ENCODE measurements at regions not wholly inside any gene's neighbourhood (a gene's known extent, or its start where the extent isn't known, plus 50 kb on each side); places are given as distances from the start of the nearest gene placed in this dataset.

DNA sequence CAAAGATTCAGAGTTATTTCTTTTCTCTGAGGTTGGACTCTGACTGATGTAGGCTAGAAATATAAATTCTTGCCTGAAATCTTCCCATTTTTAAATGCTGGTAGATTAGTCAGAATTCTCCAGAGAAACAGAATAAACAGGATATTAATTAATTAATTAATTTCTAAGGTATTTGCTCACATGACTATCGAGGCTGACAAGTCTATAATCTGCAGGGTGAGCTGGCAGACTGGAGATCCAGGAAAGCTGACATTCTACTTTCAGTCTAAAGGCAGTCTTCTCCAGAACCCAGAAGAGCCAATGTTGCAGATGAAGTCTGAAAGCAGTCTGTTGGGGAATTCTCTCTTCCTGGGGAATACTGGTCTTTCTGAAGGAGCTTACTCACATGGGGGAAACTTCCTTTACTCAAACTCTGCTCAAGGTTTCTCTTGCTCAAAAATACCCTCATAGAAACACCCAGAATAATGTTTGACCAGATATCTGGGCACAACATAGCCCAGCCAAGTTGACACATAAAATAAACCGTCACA lies 189.7 kb downstream of the KIF20B start:
- ATAC-seq (replicated peaks in 1 of 4): no peak
- no peak overlapping the region for H3K27ac Mint-ChIP-seq
- H3K27ac ChIP-seq (ENCODE audit: low read length): no peak overlapping the region
- no peak overlapping the region for H3K4me3 ChIP-seq (ENCODE audit: control insufficient read depth in 1 of 2, extremely low read depth in 1 of 2, low read length in 1 of 2)
- peaks cover 9 to 12% of the 10 kb centered on the region in 2 donors for H3K27me3 Mint-ChIP-seq
- no peaks in the 10 kb centered on the region for H3K36me3 Mint-ChIP-seq
- ChIA-PET CTCF (no interaction called here), POLR2A (no interaction called here)
- H3K9me3 ChIP-seq: no peaks in the 10 kb centered on the region
- H3K9me3 Mint-ChIP-seq: no peaks in the 10 kb centered on the region
- H3K4me1 ChIP-seq (ENCODE audit: control insufficient read depth in 1 of 2, extremely low read depth in 1 of 2, insufficient read depth in 2 of 2, low read length in 2 of 2): no peaks in the 10 kb centered on the region
- peaks cover 0 to 2% of the 10 kb centered on the region in 2 experiments for H3K27me3 ChIP-seq (replicated peaks in 1 of 2; ENCODE audit: control insufficient read depth in 2 of 2, extremely low read depth in 1 of 2, insufficient read depth in 2 of 2, low read length in 1 of 2)
- WGBS (ENCODE audit: insufficient coverage): 50% methylated on average over 1 of the region's 2 CpGs
- no peak for DNase-seq
- H3K4me1 Mint-ChIP-seq: peaks cover 0 to 7% (median 0%) of the 10 kb centered on the region in 3 donors
- no peaks in the 10 kb centered on the region for H3K36me3 ChIP-seq (ENCODE audit: control insufficient read depth in 2 of 2, extremely low read depth in 1 of 2, insufficient read depth in 1 of 2, low read length in 1 of 2)
- H3K4me3 Mint-ChIP-seq: no peak overlapping the region

DNA sequence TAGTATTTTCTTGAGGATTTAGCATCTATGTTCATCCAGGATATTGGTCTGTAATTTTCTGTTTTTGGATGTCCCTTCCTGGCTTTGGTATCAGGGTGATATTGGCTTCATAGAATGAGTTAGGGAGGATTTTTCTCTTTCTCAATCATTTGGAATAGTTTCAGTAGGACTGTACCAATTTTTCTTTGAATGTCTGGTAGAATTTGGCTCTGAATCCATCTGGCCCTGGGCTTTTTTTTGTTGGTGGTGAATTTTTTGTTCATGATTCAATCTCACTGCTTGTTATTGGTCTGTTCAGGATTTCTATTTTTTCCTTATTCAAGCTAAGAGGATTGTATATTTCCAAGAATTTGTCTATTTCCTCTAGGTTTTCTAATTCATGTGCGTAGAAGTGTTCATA lies 192.7 kb downstream of the KIF20B start:
- peaks cover 7 to 12% of the 10 kb centered on the region in 2 donors for H3K27me3 Mint-ChIP-seq
- H3K4me3 Mint-ChIP-seq: no peak overlapping the region
- no peak overlapping the region for H3K27ac Mint-ChIP-seq
- peaks cover 0 to 6% (median 0%) of the 10 kb centered on the region in 3 donors for H3K9me3 Mint-ChIP-seq
- H3K4me3 ChIP-seq (ENCODE audit: control insufficient read depth in 1 of 2, extremely low read depth in 1 of 2, low read length in 1 of 2): no peak overlapping the region
- H3K36me3 ChIP-seq (ENCODE audit: control insufficient read depth in 2 of 2, extremely low read depth in 1 of 2, insufficient read depth in 1 of 2, low read length in 1 of 2): no peaks in the 10 kb centered on the region
- H3K27ac ChIP-seq (ENCODE audit: low read length): no peak overlapping the region
- H3K36me3 Mint-ChIP-seq: no peaks in the 10 kb centered on the region
- H3K4me1 ChIP-seq (ENCODE audit: control insufficient read depth in 1 of 2, extremely low read depth in 1 of 2, insufficient read depth in 2 of 2, low read length in 2 of 2): no peaks in the 10 kb centered on the region
- ATAC-seq (replicated peaks in 1 of 4): no peak
- WGBS (ENCODE audit: insufficient coverage): no CpG with 5 or more reads among the region's 1 CpG
- no peaks in the 10 kb centered on the region for H3K9me3 ChIP-seq
- peaks cover 0 to 4% (median 0%) of the 10 kb centered on the region in 3 donors for H3K4me1 Mint-ChIP-seq
- CTCF ChIA-PET: no interaction called here
- POLR2A ChIA-PET: no interaction called here
- no peak for DNase-seq
- peaks cover 0 to 9% of the 10 kb centered on the region in 2 experiments for H3K27me3 ChIP-seq (replicated peaks in 1 of 2; ENCODE audit: control insufficient read depth in 2 of 2, extremely low read depth in 1 of 2, insufficient read depth in 2 of 2, low read length in 1 of 2)

DNA sequence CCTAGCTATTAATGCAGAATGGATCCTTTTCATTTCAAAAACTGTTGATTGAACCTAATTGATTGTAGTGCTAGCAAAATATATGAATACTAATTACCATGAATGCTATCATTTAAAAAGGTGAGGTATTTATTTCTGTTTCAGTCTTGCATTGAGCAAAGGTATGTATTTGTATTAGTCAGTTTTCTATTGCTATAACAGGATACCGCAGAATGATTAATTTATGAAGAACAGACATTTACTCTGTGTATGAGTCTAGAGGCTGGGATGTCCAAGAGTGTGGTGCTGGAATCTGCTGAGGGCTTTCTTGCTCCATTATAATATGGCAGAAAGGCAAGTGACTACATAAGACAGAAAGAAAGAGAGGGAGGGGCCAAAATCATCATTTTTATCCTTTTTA lies 199.2 kb downstream of the KIF20B start:
- Histone ChIP-seq H3K4me3 (ENCODE audit: control insufficient read depth in 1 of 2, extremely low read depth in 1 of 2, low read length in 1 of 2) (no peak overlapping the region), H3K27ac (ENCODE audit: low read length) (no peak overlapping the region), H3K4me1 (ENCODE audit: control insufficient read depth in 1 of 2, extremely low read depth in 1 of 2, insufficient read depth in 2 of 2, low read length in 2 of 2) (no peaks in the 10 kb centered on the region), H3K27me3 (replicated peaks in 1 of 2; ENCODE audit: control insufficient read depth in 2 of 2, extremely low read depth in 1 of 2, insufficient read depth in 2 of 2, low read length in 1 of 2) (peaks cover 0 to 9% of the 10 kb centered on the region in 2 experiments), H3K36me3 (ENCODE audit: control insufficient read depth in 2 of 2, extremely low read depth in 1 of 2, insufficient read depth in 1 of 2, low read length in 1 of 2) (no peaks in the 10 kb centered on the region), H3K9me3 (no peaks in the 10 kb centered on the region)
- Mint-ChIP-seq H3K27ac (no peak overlapping the region), H3K36me3 (no peaks in the 10 kb centered on the region), H3K4me1 (no peaks in the 10 kb centered on the region), H3K9me3 (peaks cover 0 to 6% (median 0%) of the 10 kb centered on the region in 3 donors), H3K4me3 (no peak overlapping the region), H3K27me3 (peaks cover 9 to 10% of the 10 kb centered on the region in 2 donors)
- WGBS (ENCODE audit: insufficient coverage): no CpG with 5 or more reads among the region's 1 CpG
- CTCF ChIA-PET: interaction anchor here in 1 of 2 donors (0.6 kb wide), 1 partner anchor 37 kb away, joined by 3 read pairs; no protein-coding TSS in a partner anchor
- POLR2A ChIA-PET: no interaction called here
- ATAC-seq (replicated peaks in 1 of 4) (no peak), DNase-seq (no peak)

DNA sequence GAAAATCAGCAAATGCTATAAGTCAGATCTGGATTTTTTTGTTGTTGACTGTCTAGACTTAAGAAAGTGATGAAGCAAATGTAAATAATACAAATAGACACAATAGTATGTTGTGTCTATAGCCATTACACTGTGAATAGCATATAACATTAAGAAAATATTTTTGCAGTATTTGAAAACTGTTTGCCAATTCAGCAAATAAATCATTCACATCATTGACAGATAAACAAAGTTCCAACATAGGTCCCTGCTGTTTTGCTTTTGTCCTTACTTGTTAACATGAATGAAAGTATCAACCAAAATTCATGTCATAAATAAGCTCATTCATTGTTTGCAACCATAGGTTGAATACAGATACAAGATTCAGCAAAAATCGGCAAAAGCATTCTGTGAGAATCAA lies 200.5 kb downstream of the KIF20B start:
- WGBS (ENCODE audit: insufficient coverage): no CpG with 5 or more reads among the region's 1 CpG
- Mint-ChIP-seq H3K4me1 (no peaks in the 10 kb centered on the region), H3K27ac (no peak overlapping the region), H3K27me3 (peaks cover 9 to 10% of the 10 kb centered on the region in 2 donors), H3K9me3 (peaks cover 0 to under 1% (median 0%) of the 10 kb centered on the region in 3 donors), H3K4me3 (no peak overlapping the region), H3K36me3 (no peaks in the 10 kb centered on the region)
- peaks cover 0 to 9% of the 10 kb centered on the region in 2 experiments for H3K27me3 ChIP-seq (replicated peaks in 1 of 2; ENCODE audit: control insufficient read depth in 2 of 2, extremely low read depth in 1 of 2, insufficient read depth in 2 of 2, low read length in 1 of 2)
- POLR2A ChIA-PET: no interaction called here
- DNase-seq (no peak), ATAC-seq (replicated peaks in 1 of 4) (no peak)
- no peaks in the 10 kb centered on the region for H3K9me3 ChIP-seq
- CTCF ChIA-PET: no interaction called here
- no peak overlapping the region for H3K4me3 ChIP-seq (ENCODE audit: control insufficient read depth in 1 of 2, extremely low read depth in 1 of 2, low read length in 1 of 2)
- H3K36me3 ChIP-seq (ENCODE audit: control insufficient read depth in 2 of 2, extremely low read depth in 1 of 2, insufficient read depth in 1 of 2, low read length in 1 of 2): no peaks in the 10 kb centered on the region
- no peaks in the 10 kb centered on the region for H3K4me1 ChIP-seq (ENCODE audit: control insufficient read depth in 1 of 2, extremely low read depth in 1 of 2, insufficient read depth in 2 of 2, low read length in 2 of 2)
- H3K27ac ChIP-seq (ENCODE audit: low read length): no peak overlapping the region

DNA sequence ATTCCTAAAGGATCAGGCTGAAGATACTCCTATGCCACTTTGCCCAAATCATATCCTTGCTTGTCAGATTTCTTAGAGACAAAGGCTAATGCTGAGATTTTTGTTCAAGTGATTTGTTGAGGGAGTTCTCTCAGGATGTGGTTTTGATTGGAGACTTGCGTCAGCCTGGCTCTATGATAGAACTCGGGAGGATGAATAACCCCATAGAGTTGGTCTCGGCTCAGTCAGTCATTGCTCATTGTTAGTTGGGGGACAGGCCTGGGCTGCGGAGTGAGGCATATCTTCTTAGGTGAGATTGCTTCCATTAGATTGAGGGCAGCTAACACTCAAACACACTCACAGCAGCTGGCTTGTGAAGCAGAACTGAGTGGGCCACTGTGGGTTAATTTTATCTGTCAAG lies 203.4 kb downstream of the KIF20B start:
- DNase-seq (no peak), ATAC-seq (replicated peaks in 1 of 4) (no peak)
- H3K27me3 Mint-ChIP-seq: peaks cover 7 to 11% of the 10 kb centered on the region in 2 donors
- H3K27ac ChIP-seq (ENCODE audit: low read length): no peak overlapping the region
- H3K4me3 Mint-ChIP-seq: no peak overlapping the region
- no peaks in the 10 kb centered on the region for H3K9me3 Mint-ChIP-seq
- WGBS (ENCODE audit: insufficient coverage): no CpG with 5 or more reads among the region's 4 CpGs
- ChIA-PET CTCF (interaction anchor here in 1 of 2 donors (0.7 kb wide), 1 partner anchor 40 kb away, joined by 3 read pairs; no protein-coding TSS in a partner anchor), POLR2A (interaction anchor here in 1 of 2 donors (0.6 kb wide), 1 partner anchor 225 kb away, joined by 4 read pairs; no protein-coding TSS in a partner anchor)
- no peaks in the 10 kb centered on the region for H3K4me1 Mint-ChIP-seq
- H3K27ac Mint-ChIP-seq: no peak overlapping the region
- H3K27me3 ChIP-seq (replicated peaks in 1 of 2; ENCODE audit: control insufficient read depth in 2 of 2, extremely low read depth in 1 of 2, insufficient read depth in 2 of 2, low read length in 1 of 2): no peaks in the 10 kb centered on the region
- no peaks in the 10 kb centered on the region for H3K9me3 ChIP-seq
- no peaks in the 10 kb centered on the region for H3K36me3 ChIP-seq (ENCODE audit: control insufficient read depth in 2 of 2, extremely low read depth in 1 of 2, insufficient read depth in 1 of 2, low read length in 1 of 2)
- no peaks in the 10 kb centered on the region for H3K4me1 ChIP-seq (ENCODE audit: control insufficient read depth in 1 of 2, extremely low read depth in 1 of 2, insufficient read depth in 2 of 2, low read length in 2 of 2)
- H3K36me3 Mint-ChIP-seq: no peaks in the 10 kb centered on the region
- H3K4me3 ChIP-seq (ENCODE audit: control insufficient read depth in 1 of 2, extremely low read depth in 1 of 2, low read length in 1 of 2): no peak overlapping the region

DNA sequence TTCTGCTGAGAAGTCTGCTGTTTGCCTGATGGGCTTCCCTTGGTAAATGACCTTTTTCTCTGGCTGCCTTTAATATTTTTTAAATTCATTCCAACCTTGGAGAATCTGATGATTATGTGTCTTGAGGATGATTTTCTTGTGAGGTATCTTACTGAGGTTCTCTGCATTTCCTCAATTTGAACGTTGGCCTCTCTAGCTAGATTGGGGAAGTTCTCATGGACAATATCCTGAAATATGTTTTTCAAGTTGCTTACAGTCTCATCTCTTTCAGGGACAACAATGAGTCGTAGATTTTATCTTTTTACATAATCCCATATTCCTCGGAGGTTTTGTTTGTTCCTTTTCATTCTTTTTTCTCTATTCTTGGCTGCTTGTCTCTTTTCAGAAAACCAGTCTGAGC lies 208.4 kb downstream of the KIF20B start:
- WGBS (ENCODE audit: insufficient coverage): 40% methylated on average over 1 of the region's 3 CpGs
- ATAC-seq (replicated peaks in 1 of 4): no peak
- CTCF ChIA-PET: no interaction called here

DNA sequence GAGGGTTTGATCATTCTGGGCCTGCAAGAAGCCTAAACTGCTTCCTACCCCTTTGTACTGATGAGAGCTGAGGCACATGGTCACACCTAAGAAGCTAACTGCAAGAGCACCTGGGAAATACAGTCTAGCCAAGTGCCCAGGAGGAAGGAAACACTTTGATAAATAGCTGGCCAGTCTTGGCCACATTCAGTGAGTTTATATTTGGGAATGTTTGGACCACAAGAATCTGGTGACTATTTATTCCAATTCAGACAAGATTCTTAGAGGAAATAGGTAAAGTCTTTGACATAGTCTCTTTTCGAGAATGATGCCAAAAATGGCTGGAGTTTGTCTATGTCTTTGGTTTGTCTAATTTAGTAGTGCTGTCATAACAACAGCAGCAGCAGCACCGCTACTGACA lies 213.6 kb downstream of the KIF20B start:
- peaks cover 0 to 12% of the 10 kb centered on the region in 2 experiments for H3K27me3 ChIP-seq (replicated peaks in 1 of 2; ENCODE audit: control insufficient read depth in 2 of 2, extremely low read depth in 1 of 2, insufficient read depth in 2 of 2, low read length in 1 of 2)
- ATAC-seq (replicated peaks in 1 of 4) (no peak), DNase-seq (no peak)
- CTCF ChIA-PET: no interaction called here
- H3K4me1 ChIP-seq (ENCODE audit: control insufficient read depth in 1 of 2, extremely low read depth in 1 of 2, insufficient read depth in 2 of 2, low read length in 2 of 2): no peaks in the 10 kb centered on the region
- H3K36me3 ChIP-seq (ENCODE audit: control insufficient read depth in 2 of 2, extremely low read depth in 1 of 2, insufficient read depth in 1 of 2, low read length in 1 of 2): no peaks in the 10 kb centered on the region
- H3K27ac ChIP-seq (ENCODE audit: low read length): no peak overlapping the region
- no peak overlapping the region for H3K4me3 Mint-ChIP-seq
- H3K27me3 Mint-ChIP-seq: peaks cover 4 to 10% of the 10 kb centered on the region in 2 donors
- WGBS (ENCODE audit: insufficient coverage): no CpG with 5 or more reads among the region's 2 CpGs
- H3K4me3 ChIP-seq (ENCODE audit: control insufficient read depth in 1 of 2, extremely low read depth in 1 of 2, low read length in 1 of 2): no peak overlapping the region
- no peaks in the 10 kb centered on the region for H3K9me3 ChIP-seq
- H3K4me1 Mint-ChIP-seq: no peaks in the 10 kb centered on the region
- no peaks in the 10 kb centered on the region for H3K36me3 Mint-ChIP-seq
- H3K27ac Mint-ChIP-seq: no peak overlapping the region
- POLR2A ChIA-PET: no interaction called here
- H3K9me3 Mint-ChIP-seq: no peaks in the 10 kb centered on the region

More for the DNA sequence above, 208.4 kb downstream of the KIF20B start:
- no peak for DNase-seq
- Mint-ChIP-seq H3K4me3 (no peak overlapping the region), H3K9me3 (no peaks in the 10 kb centered on the region), H3K27ac (no peak overlapping the region), H3K4me1 (no peaks in the 10 kb centered on the region), H3K27me3 (peaks cover 0 to 21% of the 10 kb centered on the region in 2 donors), H3K36me3 (no peaks in the 10 kb centered on the region)
- Histone ChIP-seq H3K27ac (ENCODE audit: low read length) (no peak overlapping the region), H3K4me1 (ENCODE audit: control insufficient read depth in 1 of 2, extremely low read depth in 1 of 2, insufficient read depth in 2 of 2, low read length in 2 of 2) (no peaks in the 10 kb centered on the region), H3K4me3 (ENCODE audit: control insufficient read depth in 1 of 2, extremely low read depth in 1 of 2, low read length in 1 of 2) (no peak overlapping the region), H3K27me3 (replicated peaks in 1 of 2; ENCODE audit: control insufficient read depth in 2 of 2, extremely low read depth in 1 of 2, insufficient read depth in 2 of 2, low read length in 1 of 2) (peaks cover 0 to 12% of the 10 kb centered on the region in 2 experiments), H3K36me3 (ENCODE audit: control insufficient read depth in 2 of 2, extremely low read depth in 1 of 2, insufficient read depth in 1 of 2, low read length in 1 of 2) (no peaks in the 10 kb centered on the region), H3K9me3 (no peaks in the 10 kb centered on the region)
- POLR2A ChIA-PET: no interaction called here

All from T-cell (primary cell).